HL-60/S4 (cell line): ENCODE measurements at regions not wholly inside any gene's neighbourhood (a gene's known extent, or its start where the extent isn't known, plus 50 kb on each side); places are given as distances from the start of the nearest gene placed in this dataset.

Source experiments
- in situ Hi-C: fragments of 300-500 bp; cut with MboI; formaldehyde crosslinking; loops from 2 replicates; pipeline ENCODE4 v1.14.3; 2022; ENCODE audit warnings: low sequenced_read_pairs

DNA sequence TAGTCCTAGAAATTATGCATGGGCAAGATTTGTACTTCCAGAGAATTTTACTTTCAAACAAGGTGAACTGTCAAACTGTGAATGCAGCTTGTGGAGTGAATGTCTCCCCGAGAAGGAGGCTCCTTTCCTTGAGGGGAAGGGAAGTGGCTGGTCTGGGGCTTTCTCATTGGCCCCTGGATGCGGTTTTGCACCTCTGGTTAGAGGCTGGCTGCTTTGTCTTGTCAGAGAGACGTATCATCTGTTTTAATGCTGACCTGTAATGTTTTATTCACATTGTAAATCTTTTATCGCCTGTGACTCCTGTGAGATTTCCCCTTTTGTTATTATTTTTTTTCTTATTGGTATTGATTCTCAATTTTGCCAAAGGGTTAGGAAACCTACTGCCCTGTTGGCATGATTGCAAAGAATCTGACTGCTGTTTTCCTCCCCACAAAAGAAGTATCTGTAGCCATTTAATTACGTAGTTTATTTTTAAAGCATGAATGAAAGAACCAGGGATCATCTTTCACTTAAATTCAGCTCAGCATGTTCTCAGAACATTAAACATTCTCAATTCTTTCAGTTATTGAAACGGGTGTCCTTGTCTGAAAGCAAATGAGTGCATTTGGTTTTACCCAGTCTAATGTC is 238.3 kb upstream of the NFE2L3 start:
- in situ Hi-C loops: loop anchor here (25.0 kb wide), 1 partner anchor 599 kb away; no protein-coding TSS in a partner anchor

DNA sequence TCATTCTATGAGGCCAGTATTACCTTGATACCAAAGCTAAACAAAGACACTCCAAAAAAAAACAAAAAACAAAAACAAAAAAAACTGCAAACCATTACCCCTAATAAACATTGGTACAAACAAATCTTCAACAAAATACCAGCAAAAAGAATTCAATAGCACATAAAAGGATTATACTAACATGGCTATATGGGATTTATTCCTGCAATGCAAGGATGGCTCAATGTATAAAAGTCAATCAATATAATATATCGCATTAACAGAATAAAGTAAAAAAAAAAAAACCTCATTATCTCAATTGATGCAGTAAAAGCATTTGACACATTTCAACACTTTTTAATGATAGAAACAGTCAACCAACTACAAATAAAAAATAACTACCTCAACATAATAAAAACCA is 233.3 kb upstream of the NFE2L3 start:
- in situ Hi-C loops: loop anchor here (25.0 kb wide), 1 partner anchor 594 kb away; no protein-coding TSS in a partner anchor

DNA sequence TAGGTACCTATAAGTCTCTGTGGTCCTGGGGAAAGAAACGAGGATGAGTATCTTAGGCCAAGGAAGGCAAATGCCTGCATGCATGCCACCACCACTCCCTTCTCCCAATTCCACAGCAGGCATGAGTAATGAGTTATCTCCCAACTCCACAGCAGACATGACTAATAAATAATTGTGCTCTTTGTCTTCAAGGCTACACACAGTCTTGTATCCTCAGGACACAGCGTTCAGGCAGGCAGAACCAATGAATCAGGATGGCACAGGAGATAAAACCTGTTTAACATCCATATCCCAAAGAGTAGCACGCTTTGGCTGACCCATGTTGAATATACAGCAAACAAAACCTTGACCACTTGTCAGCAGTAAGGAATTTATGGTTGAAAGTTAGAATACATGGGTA is 229.7 kb upstream of the NFE2L3 start:
- in situ Hi-C loops: loop anchor here (25.0 kb wide), 1 partner anchor 590 kb away; no protein-coding TSS in a partner anchor

DNA sequence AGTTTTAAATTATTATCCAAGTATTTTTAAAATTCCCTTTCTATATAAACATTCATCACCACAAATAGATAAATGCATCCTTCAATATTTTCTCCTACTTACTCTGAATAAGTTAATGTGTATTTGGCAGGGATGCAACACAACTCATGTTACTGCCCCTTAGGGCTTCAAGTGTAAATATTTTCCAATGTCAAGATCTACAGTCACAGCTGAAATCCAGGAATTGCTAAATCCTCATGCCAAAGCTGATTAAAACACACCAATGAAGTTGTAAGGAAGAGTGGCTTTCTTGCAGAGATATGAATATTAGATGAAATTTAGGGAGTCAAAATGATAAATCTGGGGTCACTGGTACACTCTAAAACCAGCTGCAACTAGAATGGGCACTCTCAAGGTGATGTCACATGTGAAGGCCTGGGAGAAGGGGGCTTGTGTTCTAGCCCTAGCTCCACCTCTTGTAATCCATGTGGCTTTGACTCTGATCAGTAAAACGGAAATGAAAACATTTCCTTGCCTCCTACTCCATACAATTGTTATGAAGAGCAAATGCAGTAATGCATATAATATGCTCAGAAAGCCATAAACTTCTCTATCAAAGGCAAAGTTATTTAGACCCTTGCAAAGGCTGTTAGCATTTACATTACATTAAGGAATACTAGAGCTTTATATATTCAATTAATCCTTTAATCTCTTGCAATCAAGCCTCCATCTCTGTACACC is 228.1 kb upstream of the NFE2L3 start:
- in situ Hi-C loops: loop anchor here (25.0 kb wide), 1 partner anchor 588 kb away; no protein-coding TSS in a partner anchor

DNA sequence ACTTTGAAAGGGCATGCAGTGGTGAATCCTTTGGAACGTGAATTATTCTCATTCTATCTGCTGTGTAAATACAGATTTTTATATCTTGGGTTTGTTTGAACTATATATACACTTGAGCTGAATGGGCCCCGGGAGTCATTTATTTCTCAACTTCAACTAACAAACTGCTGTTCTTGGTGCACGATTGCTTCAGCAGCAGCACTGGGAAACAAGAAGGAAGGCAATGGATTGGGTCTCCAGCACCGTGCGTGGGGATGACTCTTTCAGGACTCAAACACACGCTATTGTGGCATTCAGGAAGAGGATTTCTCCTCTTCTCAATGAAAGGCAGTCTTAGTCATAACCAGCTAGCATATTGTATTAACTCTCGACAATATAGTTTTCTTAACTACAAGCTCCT is 226.0 kb upstream of the NFE2L3 start:
- in situ Hi-C loops: no loop called here

DNA sequence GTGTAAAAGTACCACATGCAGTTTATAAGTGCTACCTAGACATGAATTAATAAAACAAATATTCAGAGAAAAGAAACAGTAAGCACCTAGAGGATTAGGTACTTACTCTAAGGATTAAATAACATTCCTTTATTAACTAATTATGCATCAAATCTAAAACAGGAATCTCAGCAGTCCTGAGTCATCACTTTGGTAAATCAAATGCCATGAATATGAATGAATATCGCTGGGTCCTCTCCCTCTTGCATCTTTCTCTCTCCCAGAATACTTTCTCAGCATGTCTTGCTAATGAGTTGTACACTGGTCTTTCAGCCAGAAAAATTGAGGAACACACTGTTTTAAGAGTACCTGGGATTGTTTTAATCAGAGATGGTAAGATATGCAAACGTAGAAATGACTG is 225.5 kb upstream of the NFE2L3 start:
- in situ Hi-C loops: no loop called here

DNA sequence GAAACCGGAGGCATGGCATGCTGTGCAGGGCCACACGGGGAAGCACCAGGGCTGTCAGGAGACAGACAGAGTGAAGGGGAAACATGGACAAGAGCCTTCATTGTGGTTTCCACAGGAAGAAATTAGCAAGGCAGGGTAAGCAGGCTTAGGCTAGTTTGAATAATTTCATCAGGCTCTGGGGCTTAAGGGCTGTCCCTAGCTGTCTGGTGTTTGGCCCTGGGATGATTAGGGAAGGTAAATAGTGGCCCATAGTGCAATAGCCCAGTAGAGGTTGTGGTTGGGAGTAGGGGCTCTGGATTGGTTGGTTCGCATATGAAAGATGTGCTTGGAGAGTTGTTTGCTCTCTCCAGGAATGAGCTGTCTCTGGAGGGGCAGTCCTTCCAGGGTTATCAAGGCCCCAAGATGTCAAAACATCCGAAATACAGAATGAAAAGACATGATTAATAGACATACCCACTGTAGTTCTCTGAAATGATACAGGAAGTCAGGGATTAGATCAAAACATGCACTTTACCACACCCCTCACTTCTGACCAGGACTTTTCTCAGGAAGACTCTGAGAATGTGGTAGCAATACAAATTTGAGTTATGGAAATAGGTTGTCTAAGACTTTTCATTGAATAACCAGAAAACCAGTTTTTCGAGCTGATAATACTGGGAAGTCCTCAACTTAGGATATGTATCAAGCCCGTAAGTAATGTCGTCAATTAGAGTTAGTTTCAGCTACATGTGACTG is 224.9 kb upstream of the NFE2L3 start:
- in situ Hi-C loops: no loop called here

DNA sequence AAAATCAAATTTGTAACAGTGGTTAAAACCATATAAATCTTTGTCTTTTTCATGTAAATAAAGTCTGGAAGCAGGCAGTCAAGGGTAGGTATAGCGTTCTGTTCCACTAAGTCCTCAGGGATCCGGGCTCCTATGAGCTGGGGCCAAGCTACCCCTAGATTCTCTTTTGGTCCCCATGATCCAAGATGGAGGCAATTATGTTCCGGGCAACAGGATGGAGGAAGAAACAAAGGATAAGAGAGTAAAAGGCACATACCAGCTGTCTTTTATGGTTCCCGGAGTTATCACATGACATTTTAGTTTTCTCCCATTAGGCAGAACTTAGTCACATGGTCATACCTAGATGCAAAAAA is 224.4 kb upstream of the NFE2L3 start:
- in situ Hi-C loops: no loop called here

DNA sequence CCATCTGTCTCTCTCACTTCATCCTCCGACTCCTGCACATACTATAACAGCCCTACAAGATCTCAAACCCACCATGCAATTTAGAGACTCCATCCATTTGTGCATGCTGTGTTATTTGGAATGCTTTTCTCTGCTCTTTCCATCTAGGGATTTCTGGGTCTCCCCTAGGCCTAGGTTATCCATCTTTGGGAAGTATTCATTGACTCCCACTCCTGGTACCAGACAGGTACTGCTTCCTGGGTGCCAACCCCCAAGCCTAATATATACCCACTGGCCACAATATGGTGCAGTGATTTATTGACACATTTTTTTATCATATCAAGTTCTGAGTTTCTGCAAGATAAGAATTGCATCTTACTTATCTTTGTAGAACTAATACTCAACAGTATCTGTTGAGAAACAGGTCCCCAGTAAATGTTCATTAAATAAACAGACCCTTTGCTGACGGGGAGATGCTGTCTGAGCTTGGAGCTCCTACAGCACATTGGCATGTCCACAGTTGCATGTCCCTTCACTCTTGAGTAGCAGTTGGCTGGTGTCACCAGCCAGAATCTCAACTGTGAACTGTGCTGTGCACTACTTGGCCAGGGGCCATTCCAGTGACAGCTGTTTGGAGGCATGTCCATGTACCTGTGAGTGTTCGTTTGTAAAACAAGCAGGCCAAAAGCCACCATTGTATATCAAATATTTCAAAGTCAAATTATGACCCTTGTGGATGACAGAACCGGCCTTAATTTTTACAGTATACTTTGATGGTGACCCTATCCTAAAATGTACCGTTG is 223.3 kb upstream of the NFE2L3 start:
- in situ Hi-C loops: no loop called here

DNA sequence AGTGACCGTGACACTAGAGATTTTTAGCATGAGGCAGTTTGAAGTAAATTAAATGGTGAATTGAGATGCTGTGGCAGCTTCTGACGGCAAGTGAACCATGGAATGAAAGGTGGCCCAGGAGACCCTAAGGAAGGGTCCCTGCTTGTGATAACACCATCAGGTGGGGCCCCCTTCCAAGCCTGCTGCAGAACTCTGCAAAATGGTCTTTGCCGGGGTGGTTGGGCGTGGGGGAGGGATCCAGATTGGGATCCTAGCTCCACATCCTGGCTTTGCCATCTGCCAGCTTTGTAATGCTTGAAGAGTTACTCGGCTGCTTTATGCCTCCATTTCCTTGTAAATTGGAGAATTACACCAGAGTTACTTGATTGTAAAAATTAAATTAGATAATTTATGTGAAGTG is 222.6 kb upstream of the NFE2L3 start:
- in situ Hi-C loops: no loop called here

DNA sequence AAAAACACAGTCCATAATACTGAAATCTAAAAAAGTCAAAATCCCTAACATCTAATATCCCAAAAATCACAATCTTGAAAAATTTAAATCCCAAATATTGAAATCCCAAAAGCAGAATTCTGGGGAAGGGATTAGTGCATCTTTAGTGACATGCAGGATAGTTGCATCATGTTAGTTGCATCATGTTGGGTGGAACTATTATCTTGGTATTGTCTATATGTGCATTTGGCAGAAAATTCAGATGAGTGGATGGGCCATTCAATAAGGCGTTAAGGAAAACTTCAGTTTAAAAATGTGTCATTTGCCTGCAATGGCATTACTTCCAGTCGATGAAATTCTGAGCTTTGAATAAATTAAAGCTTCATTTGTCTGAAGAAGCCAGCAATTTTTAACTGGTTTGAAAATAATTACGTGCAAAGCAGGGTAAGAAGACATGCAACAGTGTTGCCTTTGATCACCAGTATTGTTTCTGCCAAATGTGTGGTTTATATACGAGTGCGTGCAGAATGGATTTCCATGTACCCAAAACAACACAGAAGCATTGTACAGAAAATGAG is 221.4 kb upstream of the NFE2L3 start:
- in situ Hi-C loops: no loop called here

DNA sequence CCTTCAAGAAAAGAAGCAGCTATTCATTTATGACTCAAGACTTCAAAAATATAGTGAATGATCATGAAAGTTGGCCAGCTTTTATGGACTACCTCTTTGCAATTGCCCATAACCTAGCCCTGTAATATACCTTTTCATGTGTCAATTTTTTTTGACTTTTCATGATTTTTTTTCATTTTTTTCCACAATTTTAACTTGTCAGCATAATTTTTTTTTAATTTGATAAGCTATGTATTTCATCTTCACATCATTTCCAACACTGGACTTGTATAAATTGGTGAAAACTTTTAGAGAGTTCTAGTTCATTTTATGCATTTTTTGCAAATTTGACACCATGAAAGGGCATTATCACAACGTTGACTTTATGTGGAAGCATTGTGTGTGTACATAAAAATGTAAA is 220.8 kb upstream of the NFE2L3 start:
- in situ Hi-C loops: no loop called here

DNA sequence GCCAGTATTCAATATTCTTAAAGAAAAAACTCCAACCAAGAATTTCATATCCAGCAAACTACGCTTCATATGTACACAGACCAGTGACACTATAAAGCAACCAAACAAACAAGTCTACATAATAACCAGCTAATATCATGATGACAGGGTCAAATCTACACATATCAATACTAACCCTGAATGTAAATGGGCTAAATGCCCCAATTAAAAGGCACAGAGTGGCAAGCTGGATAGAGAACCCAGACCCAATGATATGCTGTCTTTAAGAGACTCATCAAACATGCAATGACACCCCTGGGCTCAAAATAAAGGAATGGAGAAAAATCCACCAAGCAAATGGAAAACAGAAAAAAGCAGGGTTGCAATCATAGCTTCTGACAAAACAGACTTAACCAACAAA is 218.1 kb upstream of the NFE2L3 start:
- in situ Hi-C loops: no loop called here

DNA sequence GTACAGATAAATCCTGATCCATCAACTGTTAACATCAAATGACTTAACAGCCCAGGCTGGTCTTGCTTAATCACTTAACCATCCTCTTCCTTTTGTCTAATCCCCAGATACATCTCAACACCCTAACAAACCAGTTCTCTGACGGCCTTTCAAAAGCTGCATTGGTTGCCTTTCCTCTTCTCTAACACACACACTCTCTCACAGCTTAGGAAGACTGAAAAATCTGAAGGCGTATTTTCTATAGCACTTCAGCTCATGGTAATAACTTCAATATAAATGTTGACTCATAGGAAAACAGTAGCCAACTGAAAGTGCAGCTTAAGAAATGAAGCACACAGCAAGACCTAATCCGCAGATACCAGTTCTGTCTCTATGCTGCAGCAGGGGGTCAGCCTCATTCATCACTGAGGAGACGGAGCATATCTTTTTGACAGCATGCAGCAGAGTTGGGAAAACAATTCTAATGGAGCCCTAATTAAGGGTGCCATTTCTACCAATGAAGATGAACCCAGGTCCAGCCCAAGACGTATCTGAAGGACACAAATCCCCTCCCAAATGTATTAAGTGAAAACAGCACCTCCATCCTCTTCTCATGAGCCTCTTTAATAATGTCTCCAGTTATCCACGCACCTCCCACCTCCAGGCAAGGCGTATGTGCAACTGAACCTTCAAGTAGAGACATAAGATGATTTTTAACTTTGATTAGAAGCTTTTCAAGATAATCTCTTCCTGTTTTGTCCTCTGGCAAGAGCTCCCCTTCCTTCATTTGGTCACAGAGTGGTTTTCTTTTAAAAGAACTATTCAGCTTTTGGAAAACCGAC is 211.7 kb upstream of the NFE2L3 start:
- in situ Hi-C loops: no loop called here

DNA sequence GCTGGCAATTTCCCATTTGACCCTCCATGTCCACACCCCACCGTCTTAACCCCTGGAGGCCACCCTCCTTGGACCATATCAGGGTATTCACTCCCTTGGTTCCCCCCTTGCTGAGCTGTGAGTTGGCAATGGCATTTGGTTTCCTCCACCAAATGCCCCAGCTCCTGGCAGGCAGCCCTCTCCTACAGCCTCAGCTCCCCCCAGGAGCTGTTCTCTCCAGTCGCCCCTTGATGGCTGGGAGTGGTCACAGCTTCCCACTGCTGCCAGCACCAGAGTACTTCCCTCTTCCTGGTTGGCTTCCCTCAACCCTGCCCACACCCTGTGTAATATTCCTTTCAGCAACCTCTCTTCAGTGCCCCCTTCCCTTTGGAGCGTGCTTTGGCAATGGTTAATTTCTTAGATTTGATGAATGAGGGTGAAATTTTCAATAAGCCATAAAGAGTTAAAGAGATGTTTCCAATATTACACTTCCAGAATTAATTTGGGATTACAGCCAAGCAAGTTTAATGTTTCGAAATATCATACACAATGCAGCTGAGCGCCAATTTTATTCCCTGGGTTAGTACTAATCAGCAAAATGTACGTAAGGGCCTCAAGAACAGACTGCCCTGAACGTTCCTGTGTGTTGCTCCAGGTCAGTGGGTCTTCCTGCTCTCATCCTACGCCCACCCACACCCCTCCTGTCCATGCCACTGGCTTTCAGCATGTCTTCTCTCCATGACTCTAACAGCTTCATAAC is 207.1 kb upstream of the NFE2L3 start:
- in situ Hi-C loops: no loop called here

DNA sequence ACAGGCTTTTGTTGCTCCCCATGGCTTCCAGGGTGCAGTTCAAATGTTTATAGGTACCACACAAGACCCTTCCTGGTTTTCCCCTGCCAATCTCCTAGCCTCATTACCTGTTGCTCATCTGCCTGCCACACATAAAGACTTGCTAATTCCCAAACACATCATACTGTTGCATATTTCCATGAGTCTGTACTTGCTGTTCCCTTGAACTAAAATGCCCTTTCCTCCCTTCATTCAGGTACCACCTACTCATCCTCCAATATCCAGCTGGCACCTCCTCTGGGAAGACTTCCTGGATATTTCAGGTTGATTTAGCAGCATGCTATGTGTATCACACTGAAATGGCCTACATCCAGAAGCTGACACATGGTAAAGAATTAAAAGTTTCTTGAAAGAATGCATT is 206.4 kb upstream of the NFE2L3 start:
- in situ Hi-C loops: no loop called here

DNA sequence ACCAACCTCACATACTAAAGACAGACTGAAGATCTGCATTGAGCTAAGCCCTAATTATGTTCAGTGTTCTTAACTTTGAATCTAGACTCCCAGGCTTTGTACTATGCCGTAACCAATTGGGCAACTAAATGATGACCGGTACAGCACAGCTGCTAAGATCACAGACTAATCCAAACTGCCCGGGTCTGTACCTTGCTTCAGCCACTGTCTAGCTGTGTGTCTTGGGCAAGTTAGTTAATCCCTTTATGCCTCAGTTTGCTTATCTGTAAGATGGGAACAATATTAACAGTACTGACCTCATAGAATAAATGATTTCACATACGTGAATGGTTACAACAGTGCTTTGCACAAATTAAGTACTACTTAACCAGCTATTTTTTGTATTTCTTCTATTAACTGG is 205.8 kb upstream of the NFE2L3 start:
- in situ Hi-C loops: no loop called here

DNA sequence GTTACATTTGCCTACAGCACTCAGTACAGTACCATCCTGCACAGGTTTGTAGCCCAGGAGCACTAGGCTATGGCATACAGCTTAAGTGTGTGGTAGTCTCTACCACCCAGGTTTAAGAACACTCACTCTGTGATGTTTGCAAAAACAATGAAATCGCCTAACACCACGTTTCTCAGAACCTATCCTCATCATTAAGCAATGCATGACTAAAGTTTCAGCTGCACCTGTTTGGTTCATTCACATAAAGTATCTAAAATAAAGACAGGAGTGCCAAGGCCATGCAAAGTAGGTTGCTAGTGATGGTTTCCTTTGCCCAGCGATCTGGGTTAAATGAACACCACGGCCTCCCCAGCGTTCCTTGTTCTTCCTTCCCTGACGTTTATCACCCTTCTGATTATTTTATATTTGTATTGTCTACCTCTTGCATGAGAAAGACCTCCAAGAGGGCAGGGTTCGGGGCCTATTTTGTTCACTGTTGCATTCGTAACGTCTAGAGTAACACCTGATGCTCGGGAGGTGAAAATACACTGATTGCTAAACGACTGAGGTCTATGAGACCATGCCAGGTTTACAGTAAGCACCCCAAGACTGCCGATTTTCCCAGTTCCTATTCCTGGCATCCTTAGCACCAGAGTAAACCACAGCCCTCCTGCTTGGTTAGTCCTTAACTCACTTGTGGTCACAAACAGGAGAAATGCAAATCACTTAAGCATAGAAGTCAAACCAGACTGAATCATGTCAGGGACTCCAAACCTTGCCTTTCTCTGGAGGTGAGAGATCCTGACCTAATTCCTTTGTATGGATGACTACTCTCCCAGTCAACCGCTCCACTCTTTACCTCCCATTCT is 204.1 kb upstream of the NFE2L3 start:
- in situ Hi-C loops: no loop called here
